ENCODE measurements at regions not wholly inside any gene's neighbourhood (a gene's known extent, or its start where the extent isn't known, plus 50 kb on each side); places are given as distances from the start of the nearest gene placed in this dataset.

DNA sequence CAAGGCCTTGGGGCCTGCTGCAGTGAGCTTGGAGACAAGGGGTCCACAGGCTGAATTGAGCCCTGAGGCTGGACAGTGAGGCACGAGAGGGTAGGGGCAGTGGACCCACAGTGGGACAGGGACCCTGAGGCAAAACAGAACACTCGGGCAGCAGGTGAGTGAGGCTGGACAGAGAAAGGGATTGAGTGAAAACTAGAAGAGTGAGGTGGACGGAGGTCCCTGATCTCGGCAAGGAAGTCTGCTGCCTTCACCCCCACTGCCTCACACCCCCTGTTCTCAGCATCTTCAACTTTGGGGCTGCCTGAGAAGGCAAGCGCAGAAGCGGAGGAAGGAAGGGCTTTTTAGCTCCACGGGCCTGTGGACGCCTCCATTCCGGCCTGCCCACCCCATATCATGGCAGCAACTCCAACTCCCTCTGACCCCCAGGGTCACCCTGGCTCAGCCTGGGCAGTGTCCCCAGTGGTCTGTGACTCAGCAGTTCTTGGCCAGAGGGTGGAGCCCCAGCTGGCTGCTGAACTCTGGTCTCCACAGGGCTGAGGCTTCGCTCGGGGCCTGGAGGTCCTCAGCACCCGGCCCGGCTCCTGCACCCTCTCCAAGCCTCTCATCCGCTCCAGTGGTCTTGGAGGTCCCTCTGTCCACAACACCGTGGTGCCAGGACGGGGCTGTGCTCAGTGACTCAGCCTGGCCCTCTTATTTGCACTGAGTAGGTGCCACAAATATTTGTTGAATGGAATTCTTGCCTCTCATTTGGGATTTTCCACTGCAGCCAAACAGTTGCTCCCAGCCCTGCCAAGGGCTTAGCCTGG is 60.0 kb upstream of the EPS8L3 start:
- Histone ChIP-seq H3K4me1 (ENCODE audit: control insufficient read depth, insufficient read depth, low read length) (no peaks in the 10 kb centered on the region), H3K27ac (ENCODE audit: extremely low read depth, low read depth, low read length) (no peak overlapping the region), H3K36me3 (ENCODE audit: control insufficient read depth in 2 of 2, insufficient read depth in 1 of 2, low read length in 2 of 2) (no peaks in the 10 kb centered on the region), H3K9me3 (ENCODE audit: control insufficient read depth, insufficient read depth, low read depth, low read length) (no peaks in the 10 kb centered on the region), H3K4me3 (ENCODE audit: low read depth, low read length) (no peak overlapping the region)
- TF ChIP-seq SP2 (tag by site-specific recombination; IDR thresholded peaks at IDR 0.05) (no peak), ZNF184 (tag by site-specific recombination; IDR thresholded peaks at IDR 0.05) (no peak), TSHZ1 (tag by site-specific recombination; IDR thresholded peaks at IDR 0.05; ENCODE audit: borderline replicate concordance) (no peak), BCL6B (tag by site-specific recombination; IDR thresholded peaks at IDR 0.05) (no peak), PBX3 (CRISPR knock-in tag; IDR thresholded peaks at IDR 0.05) (no peak)
- ChIA-PET CTCF (no interaction called here), POLR2A (no interaction called here)

- ChIA-PET POLR2A (no interaction called here), CTCF (interaction anchor here (1.0 kb wide), 1 partner anchor 162 kb away, joined by 3 read pairs; the partner anchor contains the start of gene AHCYL1)
- no peaks in the 10 kb centered on the region for H3K9me3 ChIP-seq (ENCODE audit: control insufficient read depth, insufficient read depth, low read depth, low read length)
- H3K27ac ChIP-seq (ENCODE audit: extremely low read depth, low read depth, low read length) = no peak overlapping the region
- no peaks in the 10 kb centered on the region for H3K4me1 ChIP-seq (ENCODE audit: control insufficient read depth, insufficient read depth, low read length)
- no peaks in the 10 kb centered on the region for H3K36me3 ChIP-seq (ENCODE audit: control insufficient read depth in 2 of 2, insufficient read depth in 1 of 2, low read length in 2 of 2)
- no peak overlapping the region for H3K4me3 ChIP-seq (ENCODE audit: low read depth, low read length)
- no peak for TF ChIP-seq TSHZ1 (tag by site-specific recombination; IDR thresholded peaks at IDR 0.05; ENCODE audit: borderline replicate concordance)
- TF ChIP-seq ZNF324 (tag by site-specific recombination; IDR thresholded peaks at IDR 0.05) = no peak
- no peak for TF ChIP-seq ZNF670 (tag by site-specific recombination; IDR thresholded peaks at IDR 0.05; ENCODE audit: low read depth)
- no peak for TF ChIP-seq ZNF585B (tag by site-specific recombination; IDR thresholded peaks at IDR 0.05)
Observed at GRCh38 chr1:109822749-109823542, 59.2 kb upstream of the EPS8L3 start.

Measured in HEK293 (cell line).